OCI-LY7 (cell line): ENCODE measurements at regions not wholly inside any gene's neighbourhood (a gene's known extent, or its start where the extent isn't known, plus 50 kb on each side); places are given as distances from the start of the nearest gene placed in this dataset.

Source experiments
- EZH2phosphoT487 ChIP-seq: fragments of 200-600 bp; sonication (generic); IDR thresholded peaks from 2 replicates; pipeline ENCODE4 v1.6.1; 2018; ENCODE audit warnings: low read depth, borderline replicate concordance, mild to moderate bottlenecking, mixed run types, antibody characterized with exemption, low read length, moderate library complexity, mixed read lengths
- TF ChIP-seq, protein P1 (sequence below): fragments of 200-600 bp; sonication (generic); conservative IDR thresholded peaks from 2 replicates; pipeline ENCODE4 v1.5.1; 2014; ENCODE audit warnings: mild to moderate bottlenecking, antibody characterized with exemption, low read length, moderate library complexity, mixed read lengths

DNA sequence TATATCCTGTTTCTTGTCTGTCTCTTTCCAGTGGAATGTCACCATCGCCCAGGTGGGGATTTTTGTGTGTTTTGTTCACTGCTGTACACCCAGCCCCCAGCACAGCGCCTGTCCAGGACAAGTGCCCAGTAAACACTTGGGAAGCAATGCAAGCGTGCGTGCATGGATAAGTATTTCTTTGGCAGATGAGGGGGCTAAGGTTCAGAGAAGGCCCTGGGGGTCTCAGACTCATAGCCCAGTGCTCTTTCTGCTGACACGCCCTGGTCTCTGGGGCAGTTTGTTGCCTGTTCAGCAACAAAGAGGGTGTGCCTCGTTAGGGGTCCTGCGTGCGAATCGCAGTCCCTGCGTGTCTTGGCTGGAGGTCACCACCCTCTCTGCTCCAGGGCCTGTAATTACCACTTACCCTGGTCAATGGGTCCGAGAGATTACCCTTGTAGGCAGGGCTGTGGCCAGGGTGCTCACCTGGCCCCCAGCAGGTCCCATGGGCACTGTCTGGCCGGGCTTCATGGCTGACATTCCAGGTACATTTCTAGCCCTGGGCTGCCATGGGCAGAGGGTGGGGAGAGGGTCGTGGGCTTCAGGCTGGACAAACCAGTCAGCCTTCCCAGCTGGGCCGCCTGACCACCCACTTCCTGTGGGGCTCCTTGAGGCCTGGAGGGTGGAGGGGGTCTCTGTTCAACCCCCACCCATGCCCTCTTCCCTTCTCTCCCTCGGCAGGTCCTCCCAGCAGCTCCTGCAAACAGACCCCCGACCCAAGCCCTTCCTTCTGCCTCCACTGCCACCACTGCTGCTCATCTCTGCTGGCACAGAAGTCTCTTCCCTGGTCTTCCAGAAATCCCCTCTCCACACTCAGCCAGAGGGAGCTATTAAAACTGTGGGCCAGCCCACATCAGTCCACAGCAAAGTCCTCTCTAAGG is 87.1 kb downstream of the CEBPB start:
- TF ChIP-seq, protein P1, sequence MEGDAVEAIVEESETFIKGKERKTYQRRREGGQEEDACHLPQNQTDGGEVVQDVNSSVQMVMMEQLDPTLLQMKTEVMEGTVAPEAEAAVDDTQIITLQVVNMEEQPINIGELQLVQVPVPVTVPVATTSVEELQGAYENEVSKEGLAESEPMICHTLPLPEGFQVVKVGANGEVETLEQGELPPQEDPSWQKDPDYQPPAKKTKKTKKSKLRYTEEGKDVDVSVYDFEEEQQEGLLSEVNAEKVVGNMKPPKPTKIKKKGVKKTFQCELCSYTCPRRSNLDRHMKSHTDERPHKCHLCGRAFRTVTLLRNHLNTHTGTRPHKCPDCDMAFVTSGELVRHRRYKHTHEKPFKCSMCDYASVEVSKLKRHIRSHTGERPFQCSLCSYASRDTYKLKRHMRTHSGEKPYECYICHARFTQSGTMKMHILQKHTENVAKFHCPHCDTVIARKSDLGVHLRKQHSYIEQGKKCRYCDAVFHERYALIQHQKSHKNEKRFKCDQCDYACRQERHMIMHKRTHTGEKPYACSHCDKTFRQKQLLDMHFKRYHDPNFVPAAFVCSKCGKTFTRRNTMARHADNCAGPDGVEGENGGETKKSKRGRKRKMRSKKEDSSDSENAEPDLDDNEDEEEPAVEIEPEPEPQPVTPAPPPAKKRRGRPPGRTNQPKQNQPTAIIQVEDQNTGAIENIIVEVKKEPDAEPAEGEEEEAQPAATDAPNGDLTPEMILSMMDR: no peak
- TF ChIP-seq EZH2phosphoT487: no peak
